GM04503 (cell line): ENCODE measurements at regions not wholly inside any gene's neighbourhood (a gene's known extent, or its start where the extent isn't known, plus 50 kb on each side); places are given as distances from the start of the nearest gene placed in this dataset.

Source experiments
- DNase-seq: peaks from one replicate; pipeline ENCODE4 v3.0.0-alpha.2; 2012; ENCODE audit warnings: low read depth

GRCh38 chr6:104418839-104419238 lies 440.9 kb downstream of the HACE1 start:
- DNase-seq = no peak

- DNase-seq = no peak
These were observed 441.6 kb downstream of the HACE1 start for GRCh38 chr6:104418125-104418524.

GRCh38 chr6:104414723-104415122 lies 445.0 kb downstream of the HACE1 start:
- DNase-seq = no peak

GRCh38 chr6:104413767-104414166 lies 446.0 kb downstream of the HACE1 start:
- DNase-seq = no peak

GRCh38 chr6:104411302-104411701 lies 448.4 kb downstream of the HACE1 start:
- DNase-seq = no peak

- no peak for DNase-seq
These were observed 449.8 kb downstream of the HACE1 start for GRCh38 chr6:104409913-104410312.

GRCh38 chr6:104407957-104408356 lies 451.8 kb downstream of the HACE1 start:
- DNase-seq = no peak

GRCh38 chr6:104404377-104404776 lies 455.3 kb downstream of the HACE1 start:
- DNase-seq = no peak

- DNase-seq = no peak
These were observed 457.1 kb downstream of the HACE1 start for GRCh38 chr6:104402572-104402971.

GRCh38 chr6:104401926-104402325 lies 457.8 kb downstream of the HACE1 start:
- DNase-seq = no peak

GRCh38 chr6:104400844-104401243 lies 458.9 kb downstream of the HACE1 start:
- DNase-seq = no peak

GRCh38 chr6:104396077-104396476 lies 463.6 kb downstream of the HACE1 start:
- DNase-seq = no peak

GRCh38 chr6:104381907-104382306 lies 477.8 kb downstream of the HACE1 start:
- DNase-seq = no peak

- DNase-seq = no peak
These were observed 494.1 kb downstream of the HACE1 start for GRCh38 chr6:104365451-104366234.

GRCh38 chr6:104357928-104358327 lies 501.8 kb downstream of the HACE1 start:
- DNase-seq = no peak

GRCh38 chr6:104356197-104356596 lies 503.5 kb downstream of the HACE1 start:
- DNase-seq = no peak

- no peak for DNase-seq
These were observed 510.5 kb downstream of the HACE1 start for GRCh38 chr6:104349191-104349590.

- no peak for DNase-seq
These were observed 515.5 kb downstream of the HACE1 start for GRCh38 chr6:104344223-104344622.

- no peak for DNase-seq
These were observed 527.4 kb downstream of the HACE1 start for GRCh38 chr6:104332364-104332763.

- peak; percentile 8 for DNase-seq
These were observed 533.3 kb downstream of the HACE1 start for GRCh38 chr6:104326173-104327001.

GRCh38 chr6:104325341-104326172 lies 534.2 kb downstream of the HACE1 start:
- DNase-seq = no peak

- DNase-seq = no peak
These were observed 535.4 kb downstream of the HACE1 start for GRCh38 chr6:104324301-104324700.
